Left ventricle myocardium superior (tissue), 1 donor: ENCODE measurements at regions not wholly inside any gene's neighbourhood (a gene's known extent, or its start where the extent isn't known, plus 50 kb on each side); places are given as distances from the start of the nearest gene placed in this dataset.

Experiments used
- ATAC-seq: fragments of 200-7000 bp; cut with Tn5 transposase; one replicate; pipeline ENCODE4 v1.9.1; 2020; ENCODE audit warnings: mild to moderate bottlenecking, moderate library complexity
- DNase-seq: peaks from one replicate; pipeline ENCODE4 v3.0.0-alpha.2; 2020
- intact Hi-C: fragments of 100-400 bp; cut with micrococcal nuclease; formaldehyde crosslinking; loops from one replicate; pipeline ENCODE4 v1.11.0; 2022
- donor health status: DM: no; HTN: yes; CAD: no; lungs with severe emphysema.

GRCh38 chr5:56358046-56358445 is 124.9 kb upstream of the ANKRD55 start:
- no peak for DNase-seq
- intact Hi-C loops = no loop called here

GRCh38 chr5:56357426-56357825 is 124.3 kb upstream of the ANKRD55 start:
- intact Hi-C loops = no loop called here
- DNase-seq = no peak
- ATAC-seq = no peak

More at GRCh38 chr5:56358046-56358445, 124.9 kb upstream of the ANKRD55 start:
- no peak for ATAC-seq

DNA sequence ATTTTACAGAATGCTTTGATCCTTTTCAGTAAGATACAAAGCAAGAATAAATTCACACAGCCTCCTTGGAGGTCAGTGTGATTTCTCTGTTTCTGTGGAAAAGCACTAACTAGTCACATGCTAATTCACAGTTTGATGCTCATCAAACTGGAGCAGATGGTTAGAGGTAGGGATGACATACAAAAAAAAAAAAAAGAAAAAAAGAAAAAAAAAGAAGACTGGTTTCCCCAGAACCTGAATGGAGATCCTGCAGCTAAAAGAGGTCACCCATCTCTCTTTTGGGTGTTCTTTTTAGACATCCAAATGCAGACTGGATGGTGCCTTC is 123.7 kb upstream of the ANKRD55 start:
- DNase-seq (no peak), ATAC-seq (no peak)
- intact Hi-C loops = no loop called here

GRCh38 chr5:56356121-56356835 is 123.1 kb upstream of the ANKRD55 start:
- intact Hi-C loops = no loop called here
- ATAC-seq = no peak
- DNase-seq = no peak

DNA sequence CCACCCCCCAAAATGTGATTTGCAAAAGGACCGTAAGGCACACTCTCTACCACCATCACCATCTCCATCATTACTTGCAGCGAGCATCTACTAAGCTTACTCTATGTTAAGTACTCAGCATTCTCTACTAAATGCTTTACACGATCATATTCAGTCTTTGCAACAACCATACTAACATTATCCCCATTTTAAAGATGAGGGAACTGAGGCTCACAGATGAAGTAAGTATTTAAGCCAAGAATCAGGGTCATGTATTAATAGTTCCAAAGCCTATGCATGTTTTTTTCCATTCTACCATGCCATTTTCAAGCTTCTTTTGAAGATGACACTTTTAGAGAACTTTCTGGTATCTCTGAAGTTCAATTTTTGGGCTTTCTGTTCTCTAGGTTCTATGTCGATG is 121.7 kb upstream of the ANKRD55 start:
- intact Hi-C loops = no loop called here
- ATAC-seq (no peak), DNase-seq (no peak)

GRCh38 chr5:56352808-56353590 is 119.9 kb upstream of the ANKRD55 start:
- ATAC-seq (peak; percentile 39), DNase-seq (no peak)
- intact Hi-C loops = no loop called here

DNA sequence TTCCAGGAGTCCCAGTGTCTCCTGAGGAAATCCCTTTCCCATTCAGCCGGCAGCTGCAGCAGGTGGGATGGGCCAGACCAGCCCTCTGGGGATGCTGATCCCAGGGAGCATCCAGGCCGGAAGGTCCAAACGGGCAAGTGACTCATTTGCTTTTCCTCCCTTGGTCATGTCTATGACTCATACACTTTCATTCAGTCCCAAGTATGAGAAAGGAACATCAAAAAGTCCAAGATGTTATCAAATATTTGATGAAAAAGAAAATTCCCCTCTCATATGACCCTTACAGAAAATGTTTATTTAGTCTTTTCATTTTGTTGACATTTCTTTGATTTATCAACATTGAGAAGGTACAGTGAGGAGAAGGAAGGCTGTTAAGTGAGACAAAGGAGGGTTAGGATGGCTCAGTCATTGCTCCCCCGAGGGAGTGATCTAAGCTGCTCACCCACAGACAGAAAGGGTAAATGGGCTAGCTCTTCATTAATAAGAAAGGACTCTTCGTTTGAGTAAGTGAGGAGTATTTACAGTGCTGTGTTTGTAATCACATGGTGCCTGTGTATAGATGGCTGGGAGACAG is 117.6 kb upstream of the ANKRD55 start:
- DNase-seq (peak; percentile 76), ATAC-seq (peak; percentile 92)
- intact Hi-C loops = no loop called here

GRCh38 chr5:56350011-56350596 is 117.0 kb upstream of the ANKRD55 start:
- intact Hi-C loops = no loop called here
- DNase-seq (no peak), ATAC-seq (peak; percentile 8)

DNA sequence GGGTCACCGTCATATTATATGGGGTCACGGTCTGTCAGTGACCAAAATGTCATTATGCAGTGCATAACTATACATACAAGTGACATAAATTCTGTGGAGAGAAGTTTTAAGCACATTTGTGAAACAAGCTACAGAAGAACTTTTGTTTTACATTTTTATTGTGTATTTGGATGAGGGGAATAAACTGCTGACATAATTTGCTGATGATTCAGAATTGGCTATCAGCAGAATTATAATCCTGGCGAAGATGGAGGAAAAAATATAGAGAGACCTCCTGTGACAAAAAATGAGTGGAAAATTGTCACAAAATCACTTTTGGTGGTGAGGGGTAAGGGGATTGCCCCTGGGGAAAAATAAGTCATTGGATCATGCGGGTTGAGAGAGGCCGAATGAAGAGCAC is 116.3 kb upstream of the ANKRD55 start:
- DNase-seq (no peak), ATAC-seq (no peak)
- intact Hi-C loops = no loop called here

- DNase-seq (no peak), ATAC-seq (no peak)
- intact Hi-C loops = no loop called here
Observed at GRCh38 chr5:56346741-56347535, 113.8 kb upstream of the ANKRD55 start.

- DNase-seq (no peak), ATAC-seq (no peak)
- intact Hi-C loops = no loop called here
Observed at GRCh38 chr5:56346044-56346710, 113.0 kb upstream of the ANKRD55 start.

- intact Hi-C loops = no loop called here
- DNase-seq = no peak
- no peak for ATAC-seq
Observed at GRCh38 chr5:56345352-56345751, 112.2 kb upstream of the ANKRD55 start.

- intact Hi-C loops = no loop called here
- ATAC-seq (no peak), DNase-seq (no peak)
Observed at GRCh38 chr5:56344594-56344993, 111.5 kb upstream of the ANKRD55 start.

DNA sequence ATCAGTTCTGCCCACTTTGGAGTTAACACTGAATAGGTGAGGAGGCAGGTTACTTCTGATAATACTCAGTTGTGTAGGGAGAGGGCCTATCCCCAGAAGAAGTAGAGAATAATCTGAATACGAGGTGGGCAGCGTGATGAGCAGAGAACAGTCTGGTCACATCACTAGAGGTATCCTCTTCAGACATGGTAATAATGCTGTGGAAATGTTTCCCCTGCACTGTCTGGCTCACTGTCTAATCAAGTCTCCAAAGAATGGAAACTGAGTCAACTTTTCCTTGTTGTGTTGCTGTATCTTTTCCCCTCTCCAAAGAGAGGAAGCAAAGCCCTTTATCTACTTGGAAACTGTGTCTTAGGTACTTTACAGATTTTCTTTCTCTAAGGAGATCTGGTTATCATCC is 110.9 kb upstream of the ANKRD55 start:
- no peak for ATAC-seq
- no peak for DNase-seq
- intact Hi-C loops = no loop called here

GRCh38 chr5:56342616-56343015 is 109.5 kb upstream of the ANKRD55 start:
- DNase-seq = no peak
- ATAC-seq = no peak
- intact Hi-C loops = no loop called here

- intact Hi-C loops = no loop called here
- ATAC-seq (no peak), DNase-seq (no peak)
Observed at GRCh38 chr5:56340196-56340980, 107.3 kb upstream of the ANKRD55 start.

DNA sequence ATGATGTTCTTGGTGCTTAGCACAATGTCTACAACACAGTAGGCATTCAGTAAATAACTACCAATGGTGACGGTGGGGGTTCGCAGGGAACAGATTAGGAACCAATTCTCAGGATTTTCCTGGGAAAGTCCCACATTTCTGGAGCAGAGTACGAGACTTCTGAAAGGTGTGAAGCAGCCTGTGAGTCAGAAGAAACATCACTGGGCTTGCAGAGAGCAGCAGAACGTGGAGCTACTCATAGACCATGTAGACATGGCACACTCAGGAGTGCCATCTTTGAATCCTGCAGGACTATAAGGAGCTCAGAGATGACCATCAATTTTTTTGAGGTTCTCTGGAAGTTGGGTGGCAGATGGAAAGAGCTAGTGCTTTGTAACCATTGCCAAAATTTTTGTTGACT is 106.6 kb upstream of the ANKRD55 start:
- intact Hi-C loops = no loop called here
- ATAC-seq = no peak
- no peak for DNase-seq

- intact Hi-C loops = no loop called here
- DNase-seq (no peak), ATAC-seq (no peak)
Observed at GRCh38 chr5:56337715-56338319, 104.7 kb upstream of the ANKRD55 start.
